ENCODE measurements at regions not wholly inside any gene's neighbourhood (a gene's known extent, or its start where the extent isn't known, plus 50 kb on each side); places are given as distances from the start of the nearest gene placed in this dataset.
"Not testable (repeated sequence)": the region's sequence is repeated elsewhere in the genome, so short reads cannot be mapped to it uniquely, and the experiment has no call there.

- DNase-seq: no peak
Measured at GRCh38 chr1:30010506-30011106, 712.8 kb downstream of the MATN1 start.

GRCh38 chr1:30009720-30010119, 713.7 kb downstream of the MATN1 start:
- DNase-seq: no peak

- no peak for DNase-seq
Measured at GRCh38 chr1:30008998-30009657, 714.3 kb downstream of the MATN1 start.

- DNase-seq: no peak
Measured at GRCh38 chr1:30008372-30008997, 714.9 kb downstream of the MATN1 start.

- DNase-seq: no peak
Measured at GRCh38 chr1:30005972-30006619, 717.3 kb downstream of the MATN1 start.

GRCh38 chr1:30001732-30002039, 721.7 kb downstream of the MATN1 start:
- no peak for DNase-seq

- no peak for DNase-seq
Measured at GRCh38 chr1:30001011-30001731, 722.2 kb downstream of the MATN1 start.

GRCh38 chr1:30000266-30000665, 723.1 kb downstream of the MATN1 start:
- DNase-seq: no peak

GRCh38 chr1:29999595-29999994, 723.8 kb downstream of the MATN1 start:
- DNase-seq: no peak

- DNase-seq: no peak
Measured at GRCh38 chr1:29998686-29999085, 724.7 kb downstream of the MATN1 start.

- not testable (repeated sequence) for DNase-seq
Measured at GRCh38 chr1:29997818-29998217, 725.6 kb downstream of the MATN1 start.

- DNase-seq: no peak
Measured at GRCh38 chr1:29993950-29994349, 729.4 kb downstream of the MATN1 start.

GRCh38 chr1:29991815-29992214, 731.6 kb downstream of the MATN1 start:
- DNase-seq: no peak

- no peak for DNase-seq
Measured at GRCh38 chr1:29991025-29991424, 732.4 kb downstream of the MATN1 start.

- DNase-seq: no peak
Measured at GRCh38 chr1:29990304-29990703, 733.1 kb downstream of the MATN1 start.

GRCh38 chr1:29986986-29987385, 736.4 kb downstream of the MATN1 start:
- DNase-seq: no peak

GRCh38 chr1:29985606-29985945, 737.8 kb downstream of the MATN1 start:
- DNase-seq: no peak

GRCh38 chr1:29984862-29985605, 738.4 kb downstream of the MATN1 start:
- DNase-seq: no peak

GRCh38 chr1:29984166-29984861, 739.1 kb downstream of the MATN1 start:
- no peak for DNase-seq

- no peak for DNase-seq
Measured at GRCh38 chr1:29983321-29983720, 740.1 kb downstream of the MATN1 start.

GRCh38 chr1:29981586-29982239, 741.7 kb downstream of the MATN1 start:
- no peak for DNase-seq

GRCh38 chr1:29977550-29977949, 741.2 kb downstream of the PTPRU start:
- DNase-seq: no peak
